Endothelial cell of umbilical vein (primary cell): ENCODE measurements at regions not wholly inside any gene's neighbourhood (a gene's known extent, or its start where the extent isn't known, plus 50 kb on each side); places are given as distances from the start of the nearest gene placed in this dataset.

Source experiments
- BruUV-seq: library from RNA; stranded (reverse); fragments of 400-500 nt; replicated peaks from 2 replicates; lab custom pipeline; 2021; lab: Mats Ljungman, UMichigan
- CTCF ChIA-PET: fragments of 300-600, 350-600 bp; sonication (Branson Sonifier 250); formaldehyde crosslinking; loops from one replicate; lab custom pipeline; 2021; ENCODE audit warnings: antibody characterized with exemption, inconsistent platforms; lab: Charles Lee
- POLR2A ChIA-PET: fragments of 300-600, 350-600 bp; sonication (Branson Sonifier 250); formaldehyde crosslinking; loops from one replicate; lab custom pipeline; 2021; ENCODE audit warnings: antibody characterized with exemption, inconsistent platforms; lab: Charles Lee
- DNase-seq: peaks from one replicate; pipeline ENCODE4 v3.0.0-alpha.2; 2011; ENCODE audit warnings: low read depth, low spot score
- FAIRE-seq: peaks from 2 replicates; lab custom pipeline; 2011; peaks lifted over from hg19 to GRCh38; lab: Jason Lieb, UNC
- H2AFZ ChIP-seq: 2 replicates; pipeline ENCODE4 v1.6.0; 2012; ENCODE audit warnings: low read depth, low read length, control low read depth, inconsistent platforms
- H3K27ac ChIP-seq: 2 replicates; pipeline ENCODE4 v1.5.1; 2011; ENCODE audit warnings: low read depth, mild to moderate bottlenecking, control low read depth, low read length, moderate library complexity; ENCODE audit not compliant: insufficient read depth
- H3K27me3 ChIP-seq, 2 experiments: 2 replicates each; pipeline versions ENCODE4 v1.6.0 to v1.6.1; 2011; ENCODE audit warnings: low read length in 2 of 2, mixed read lengths in 1 of 2; ENCODE audit not compliant: control insufficient read depth in 2 of 2, insufficient read depth in 2 of 2
- H3K36me3 ChIP-seq, 2 experiments: 2 replicates in 1 of 2; 3 replicates in 1 of 2; pipeline ENCODE4 v1.5.1; 2011; ENCODE audit warnings: low read length in 2 of 2, mild to moderate bottlenecking in 1 of 2, moderate library complexity in 1 of 2; ENCODE audit not compliant: control insufficient read depth in 2 of 2, insufficient read depth in 2 of 2; ENCODE audit errors: extremely low read depth in 1 of 2
- H3K4me1 ChIP-seq: 3 replicates; pipeline ENCODE4 v1.5.1; 2011; ENCODE audit warnings: mild to moderate bottlenecking, low read length; ENCODE audit not compliant: control insufficient read depth, insufficient read depth; ENCODE audit errors: extremely low read depth
- H3K4me2 ChIP-seq: 2 replicates; pipeline ENCODE4 v1.6.1; 2011; ENCODE audit warnings: low read length, control low read depth, mixed read lengths; ENCODE audit not compliant: insufficient read depth
- H3K4me3 ChIP-seq, 3 experiments: fragments of 200-600 bp in 1 of 3; sonication (generic), shearing (Covaris generic) in 1 of 3; replicated peaks in 1 of 3; 2 replicates each; pipeline ENCODE4 v1.5.1; 2011 to 2016; ENCODE audit warnings: control low read depth in 3 of 3, low read length in 3 of 3, mild to moderate bottlenecking in 2 of 3, inconsistent platforms in 1 of 3, low read depth in 1 of 3, moderate library complexity in 1 of 3; ENCODE audit not compliant: insufficient read depth in 1 of 3
- H3K79me2 ChIP-seq: 2 replicates; pipeline ENCODE4 v1.6.0; 2012; ENCODE audit warnings: low read length, inconsistent platforms; ENCODE audit not compliant: control insufficient read depth, insufficient read depth
- H3K9ac ChIP-seq: replicated peaks from 2 replicates; pipeline ENCODE3; 2011; ENCODE audit warnings: low read length, control low read depth; ENCODE audit not compliant: insufficient read depth; ENCODE audit errors: extremely low read depth
- H3K9me1 ChIP-seq: replicated peaks from 3 replicates; pipeline ENCODE4 v1.6.0; 2011; ENCODE audit warnings: mild to moderate bottlenecking, low read length; ENCODE audit not compliant: control insufficient read depth, insufficient read depth; ENCODE audit errors: extremely low read depth
- H3K9me3 ChIP-seq: replicated peaks from 2 replicates; pipeline ENCODE4 v1.5.1; 2012; ENCODE audit warnings: low read length, inconsistent platforms; ENCODE audit not compliant: control insufficient read depth, insufficient read depth
- H4K20me1 ChIP-seq: replicated peaks from 2 replicates; pipeline ENCODE3; 2011; ENCODE audit warnings: mild to moderate bottlenecking, low read length; ENCODE audit not compliant: control insufficient read depth, insufficient read depth; ENCODE audit errors: extremely low read depth
- EZH2 ChIP-seq: IDR thresholded peaks from 2 replicates; pipeline ENCODE4 v1.6.1; 2012; ENCODE audit warnings: borderline replicate concordance, low read depth, mild to moderate bottlenecking, moderate library complexity, low read length, inconsistent platforms; ENCODE audit not compliant: severe bottlenecking
- FOS ChIP-seq: IDR thresholded peaks from 2 replicates; pipeline ENCODE4 v1.6.1; 2011; ENCODE audit warnings: mild to moderate bottlenecking, low read length, moderate library complexity, borderline replicate concordance; ENCODE audit not compliant: insufficient read depth
- GATA2 ChIP-seq: IDR thresholded peaks from 2 replicates; pipeline ENCODE4 v1.7.0; 2011; ENCODE audit warnings: low read depth, mild to moderate bottlenecking, moderate library complexity, mixed read lengths, low read length; ENCODE audit not compliant: insufficient read length, insufficient read depth
- JUN ChIP-seq: IDR thresholded peaks from 2 replicates; pipeline ENCODE4 v1.6.1; 2011; ENCODE audit warnings: borderline replicate concordance, low read depth; ENCODE audit not compliant: insufficient read length, insufficient read depth
- MYC ChIP-seq: IDR thresholded peaks from one replicate; pipeline ENCODE4 v1.6.1; 2011; ENCODE audit warnings: mild to moderate bottlenecking, low read depth, low read length
- POLR2AphosphoS5 ChIP-seq: IDR thresholded peaks from 2 replicates; pipeline ENCODE4 v1.6.1; 2012; ENCODE audit warnings: low read depth, mild to moderate bottlenecking, control low read depth, low read length, moderate library complexity; ENCODE audit not compliant: insufficient read depth
- dilution Hi-C: fragments of 300-500 bp; cut with MboI; formaldehyde crosslinking; loops from one replicate; pipeline ENCODE4 v1.15.0; 2019; ENCODE audit warnings: low sequenced_read_pairs; ENCODE audit not compliant: extremely low pct_ligation_motif_present
- intact Hi-C: fragments of 100-400 bp; cut with micrococcal nuclease; formaldehyde crosslinking; loops from one replicate; pipeline ENCODE4 v1.10.0; 2022
- TF ChIP-seq, protein P1 (sequence below), 2 donors: IDR thresholded peaks; 1 replicate in 1 of 2; 2 replicates in 1 of 2; pipeline ENCODE4 v1.5.1; 2011; ENCODE audit warnings: low read length in 2 of 2, mild to moderate bottlenecking in 2 of 2, moderate library complexity in 2 of 2, control low read depth in 1 of 2, inconsistent platforms in 1 of 2, low read depth in 1 of 2; ENCODE audit not compliant: insufficient read depth in 1 of 2; ENCODE audit errors: extremely low read depth in 1 of 2
- TF ChIP-seq, protein P2 (sequence below): IDR thresholded peaks from 2 replicates; pipeline ENCODE4 v1.6.1; 2011; ENCODE audit not compliant: insufficient read depth, insufficient read length

DNA sequence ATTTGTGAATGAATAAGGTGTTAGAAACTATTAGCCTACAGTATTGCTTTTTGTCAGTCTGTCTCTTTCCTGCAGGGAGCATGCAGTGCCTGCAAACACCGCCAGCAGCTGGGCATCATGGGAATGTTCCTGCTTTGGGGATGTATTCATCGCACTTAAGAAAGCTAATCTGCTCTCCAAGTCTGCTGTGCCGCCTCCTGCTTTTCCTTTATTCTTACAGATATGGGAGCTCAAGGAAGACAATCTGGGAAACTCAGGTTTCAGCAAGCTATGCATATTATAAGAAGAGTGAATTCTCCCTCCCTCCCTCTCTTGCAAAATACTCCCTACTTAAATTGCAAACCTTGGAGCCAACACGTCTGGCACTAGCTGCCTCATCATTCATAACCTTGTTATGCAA lies 479.2 kb upstream of the ACVR2A start:
- dilution Hi-C loops (no loop called here), intact Hi-C loops (no loop called here)
- CTCF ChIA-PET, result no interaction called here
- peaks cover 2% of the 10 kb centered on the region for H3K9me3 ChIP-seq
- H3K36me3 ChIP-seq, result no peaks in the 10 kb centered on the region
- H3K4me3 ChIP-seq, result no peak overlapping the region
- no peak overlapping the region for H3K4me2 ChIP-seq
- no peak overlapping the region for H2AFZ ChIP-seq
- POLR2A ChIA-PET, result no interaction called here
- no peak overlapping the region for H3K9ac ChIP-seq
- no peaks in the 10 kb centered on the region for H3K27me3 ChIP-seq
- TF ChIP-seq FOS (no peak), MYC (no peak), POLR2AphosphoS5 (no peak), JUN (no peak), GATA2 (no peak), EZH2 (no peak)
- TF ChIP-seq, protein P1, sequence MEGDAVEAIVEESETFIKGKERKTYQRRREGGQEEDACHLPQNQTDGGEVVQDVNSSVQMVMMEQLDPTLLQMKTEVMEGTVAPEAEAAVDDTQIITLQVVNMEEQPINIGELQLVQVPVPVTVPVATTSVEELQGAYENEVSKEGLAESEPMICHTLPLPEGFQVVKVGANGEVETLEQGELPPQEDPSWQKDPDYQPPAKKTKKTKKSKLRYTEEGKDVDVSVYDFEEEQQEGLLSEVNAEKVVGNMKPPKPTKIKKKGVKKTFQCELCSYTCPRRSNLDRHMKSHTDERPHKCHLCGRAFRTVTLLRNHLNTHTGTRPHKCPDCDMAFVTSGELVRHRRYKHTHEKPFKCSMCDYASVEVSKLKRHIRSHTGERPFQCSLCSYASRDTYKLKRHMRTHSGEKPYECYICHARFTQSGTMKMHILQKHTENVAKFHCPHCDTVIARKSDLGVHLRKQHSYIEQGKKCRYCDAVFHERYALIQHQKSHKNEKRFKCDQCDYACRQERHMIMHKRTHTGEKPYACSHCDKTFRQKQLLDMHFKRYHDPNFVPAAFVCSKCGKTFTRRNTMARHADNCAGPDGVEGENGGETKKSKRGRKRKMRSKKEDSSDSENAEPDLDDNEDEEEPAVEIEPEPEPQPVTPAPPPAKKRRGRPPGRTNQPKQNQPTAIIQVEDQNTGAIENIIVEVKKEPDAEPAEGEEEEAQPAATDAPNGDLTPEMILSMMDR (IDR thresholded peaks at IDR 0.05; ENCODE audit: extremely low read depth in 1 of 2, insufficient read depth in 1 of 2, low read depth in 1 of 2, low read length in 2 of 2), result no peak
- TF ChIP-seq, protein P2, sequence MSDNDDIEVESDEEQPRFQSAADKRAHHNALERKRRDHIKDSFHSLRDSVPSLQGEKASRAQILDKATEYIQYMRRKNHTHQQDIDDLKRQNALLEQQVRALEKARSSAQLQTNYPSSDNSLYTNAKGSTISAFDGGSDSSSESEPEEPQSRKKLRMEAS, result no peak
- FAIRE-seq (no peak), DNase-seq (no peak)
- BruUV-seq, result no TSS peak
- no peaks in the 10 kb centered on the region for H3K9me1 ChIP-seq
- H3K79me2 ChIP-seq, result no peaks in the 10 kb centered on the region
- H4K20me1 ChIP-seq, result no peaks in the 10 kb centered on the region
- no peak overlapping the region for H3K27ac ChIP-seq
- no peaks in the 10 kb centered on the region for H3K4me1 ChIP-seq
